ENCODE measurements at regions not wholly inside any gene's neighbourhood (a gene's known extent, or its start where the extent isn't known, plus 50 kb on each side); places are given as distances from the start of the nearest gene placed in this dataset.

DNA sequence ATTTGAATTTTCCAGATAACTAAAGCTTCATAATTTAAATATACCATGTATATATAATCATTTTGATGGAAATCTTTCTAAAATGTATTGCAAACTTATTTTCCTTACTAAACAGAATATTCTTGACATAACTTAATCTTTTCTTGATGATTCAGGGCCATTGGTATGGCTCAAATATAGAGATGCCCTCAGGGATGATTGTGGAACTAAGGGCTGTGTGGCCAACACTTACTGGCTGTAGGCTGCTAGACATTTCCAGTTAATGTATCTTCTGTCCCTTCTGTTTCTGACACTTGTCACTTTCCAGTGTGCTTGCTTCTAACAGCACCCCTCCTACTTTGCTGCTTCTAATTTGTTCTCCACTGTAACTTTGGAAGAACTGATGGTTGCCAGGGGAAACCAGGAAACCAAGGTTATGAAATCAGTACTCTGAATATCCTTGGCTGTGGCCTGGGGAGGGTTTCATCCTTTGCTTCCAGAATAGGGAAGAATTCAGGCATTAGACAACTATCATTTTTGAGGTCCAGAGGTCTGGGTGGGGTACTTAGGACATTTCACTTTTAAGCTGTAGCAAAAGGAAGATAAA is 697.2 kb downstream of the ETS1 start:
- TF ChIP-seq, protein P1, sequence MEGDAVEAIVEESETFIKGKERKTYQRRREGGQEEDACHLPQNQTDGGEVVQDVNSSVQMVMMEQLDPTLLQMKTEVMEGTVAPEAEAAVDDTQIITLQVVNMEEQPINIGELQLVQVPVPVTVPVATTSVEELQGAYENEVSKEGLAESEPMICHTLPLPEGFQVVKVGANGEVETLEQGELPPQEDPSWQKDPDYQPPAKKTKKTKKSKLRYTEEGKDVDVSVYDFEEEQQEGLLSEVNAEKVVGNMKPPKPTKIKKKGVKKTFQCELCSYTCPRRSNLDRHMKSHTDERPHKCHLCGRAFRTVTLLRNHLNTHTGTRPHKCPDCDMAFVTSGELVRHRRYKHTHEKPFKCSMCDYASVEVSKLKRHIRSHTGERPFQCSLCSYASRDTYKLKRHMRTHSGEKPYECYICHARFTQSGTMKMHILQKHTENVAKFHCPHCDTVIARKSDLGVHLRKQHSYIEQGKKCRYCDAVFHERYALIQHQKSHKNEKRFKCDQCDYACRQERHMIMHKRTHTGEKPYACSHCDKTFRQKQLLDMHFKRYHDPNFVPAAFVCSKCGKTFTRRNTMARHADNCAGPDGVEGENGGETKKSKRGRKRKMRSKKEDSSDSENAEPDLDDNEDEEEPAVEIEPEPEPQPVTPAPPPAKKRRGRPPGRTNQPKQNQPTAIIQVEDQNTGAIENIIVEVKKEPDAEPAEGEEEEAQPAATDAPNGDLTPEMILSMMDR (conservative IDR thresholded peaks at IDR 0.05; ENCODE audit: low read depth, low read length) = no peak
- TF ChIP-seq RAD21 (IDR thresholded peaks at IDR 0.05; ENCODE audit: low read length) = no peak
